ENCODE measurements at regions not wholly inside any gene's neighbourhood (a gene's known extent, or its start where the extent isn't known, plus 50 kb on each side); places are given as distances from the start of the nearest gene placed in this dataset.

GRCh38 chr10:10830293-10830986 lies 187.2 kb upstream of the CELF2 start:
- TF ChIP-seq, protein P1, sequence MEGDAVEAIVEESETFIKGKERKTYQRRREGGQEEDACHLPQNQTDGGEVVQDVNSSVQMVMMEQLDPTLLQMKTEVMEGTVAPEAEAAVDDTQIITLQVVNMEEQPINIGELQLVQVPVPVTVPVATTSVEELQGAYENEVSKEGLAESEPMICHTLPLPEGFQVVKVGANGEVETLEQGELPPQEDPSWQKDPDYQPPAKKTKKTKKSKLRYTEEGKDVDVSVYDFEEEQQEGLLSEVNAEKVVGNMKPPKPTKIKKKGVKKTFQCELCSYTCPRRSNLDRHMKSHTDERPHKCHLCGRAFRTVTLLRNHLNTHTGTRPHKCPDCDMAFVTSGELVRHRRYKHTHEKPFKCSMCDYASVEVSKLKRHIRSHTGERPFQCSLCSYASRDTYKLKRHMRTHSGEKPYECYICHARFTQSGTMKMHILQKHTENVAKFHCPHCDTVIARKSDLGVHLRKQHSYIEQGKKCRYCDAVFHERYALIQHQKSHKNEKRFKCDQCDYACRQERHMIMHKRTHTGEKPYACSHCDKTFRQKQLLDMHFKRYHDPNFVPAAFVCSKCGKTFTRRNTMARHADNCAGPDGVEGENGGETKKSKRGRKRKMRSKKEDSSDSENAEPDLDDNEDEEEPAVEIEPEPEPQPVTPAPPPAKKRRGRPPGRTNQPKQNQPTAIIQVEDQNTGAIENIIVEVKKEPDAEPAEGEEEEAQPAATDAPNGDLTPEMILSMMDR (IDR thresholded peaks at IDR 0.05) = no peak
- TF ChIP-seq POLR2A (IDR thresholded peaks at IDR 0.05) (no peak), EP300 (IDR thresholded peaks at IDR 0.05) (no peak), POLR2AphosphoS5 (IDR thresholded peaks at IDR 0.05) (peak in 1 of 4 donors; percentile 3)
